ENCODE measurements at regions not wholly inside any gene's neighbourhood (a gene's known extent, or its start where the extent isn't known, plus 50 kb on each side); places are given as distances from the start of the nearest gene placed in this dataset.

DNA sequence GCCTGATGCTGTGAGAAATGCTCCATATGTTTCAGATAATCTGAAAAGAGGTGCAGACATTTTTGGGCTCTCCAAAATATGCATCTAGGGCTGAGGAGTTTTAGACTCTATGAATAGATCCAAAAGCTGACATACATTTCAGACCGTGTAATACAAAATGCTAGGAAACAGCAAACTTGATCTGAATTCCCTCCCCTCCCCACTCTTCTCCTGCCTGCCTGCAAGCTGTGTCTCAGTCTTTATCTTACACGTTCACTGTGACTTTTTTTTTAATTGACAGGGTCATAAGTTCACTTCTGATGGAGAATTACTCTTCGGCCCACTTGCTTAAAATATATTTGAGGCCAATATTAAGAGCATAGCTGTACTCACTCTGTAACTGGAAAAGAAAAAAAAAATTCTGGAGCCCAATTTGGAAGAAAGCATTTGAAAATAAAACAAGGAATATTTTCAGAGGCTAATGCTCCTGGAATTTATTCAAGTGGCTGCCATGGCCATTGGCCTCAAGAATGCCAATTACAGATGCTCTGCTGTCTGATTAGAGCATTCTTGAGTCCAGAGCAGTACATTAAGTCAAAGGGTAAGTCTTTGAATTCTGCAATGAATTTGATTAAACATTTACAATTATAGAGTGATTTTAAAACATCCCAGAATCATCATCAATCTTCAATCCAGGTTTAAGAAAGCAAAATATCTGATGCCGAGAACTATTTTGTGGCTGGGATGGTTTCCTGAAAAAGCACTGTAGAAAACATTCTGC, 146.2 kb upstream of the SEMA6D start:
- no peak overlapping the region for H3K4me3 Mint-ChIP-seq (ENCODE audit: low read depth, unreplicated experiment)
- CTCF ChIA-PET: no interaction called here
- intact Hi-C loops (cut with micrococcal nuclease; ENCODE audit: unreplicated experiment): no loop called here
- H3K27me3 Mint-ChIP-seq (ENCODE audit: unreplicated experiment): no peaks in the 10 kb centered on the region
- peaks cover 16% of the 10 kb centered on the region for H3K9me3 Mint-ChIP-seq (ENCODE audit: low read depth, unreplicated experiment)
- no peak overlapping the region for H3K27ac Mint-ChIP-seq (ENCODE audit: unreplicated experiment)
- DNase-seq: no peak
- BruUV-seq (replicated peaks): no TSS peak
- TF ChIP-seq, protein P1, sequence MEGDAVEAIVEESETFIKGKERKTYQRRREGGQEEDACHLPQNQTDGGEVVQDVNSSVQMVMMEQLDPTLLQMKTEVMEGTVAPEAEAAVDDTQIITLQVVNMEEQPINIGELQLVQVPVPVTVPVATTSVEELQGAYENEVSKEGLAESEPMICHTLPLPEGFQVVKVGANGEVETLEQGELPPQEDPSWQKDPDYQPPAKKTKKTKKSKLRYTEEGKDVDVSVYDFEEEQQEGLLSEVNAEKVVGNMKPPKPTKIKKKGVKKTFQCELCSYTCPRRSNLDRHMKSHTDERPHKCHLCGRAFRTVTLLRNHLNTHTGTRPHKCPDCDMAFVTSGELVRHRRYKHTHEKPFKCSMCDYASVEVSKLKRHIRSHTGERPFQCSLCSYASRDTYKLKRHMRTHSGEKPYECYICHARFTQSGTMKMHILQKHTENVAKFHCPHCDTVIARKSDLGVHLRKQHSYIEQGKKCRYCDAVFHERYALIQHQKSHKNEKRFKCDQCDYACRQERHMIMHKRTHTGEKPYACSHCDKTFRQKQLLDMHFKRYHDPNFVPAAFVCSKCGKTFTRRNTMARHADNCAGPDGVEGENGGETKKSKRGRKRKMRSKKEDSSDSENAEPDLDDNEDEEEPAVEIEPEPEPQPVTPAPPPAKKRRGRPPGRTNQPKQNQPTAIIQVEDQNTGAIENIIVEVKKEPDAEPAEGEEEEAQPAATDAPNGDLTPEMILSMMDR (IDR thresholded peaks at IDR 0.05; ENCODE audit: unreplicated experiment): no peak
- no peaks in the 10 kb centered on the region for H3K4me1 Mint-ChIP-seq (ENCODE audit: low read depth, unreplicated experiment)
- H3K36me3 Mint-ChIP-seq (ENCODE audit: insufficient read depth, unreplicated experiment): no peaks in the 10 kb centered on the region

DNA sequence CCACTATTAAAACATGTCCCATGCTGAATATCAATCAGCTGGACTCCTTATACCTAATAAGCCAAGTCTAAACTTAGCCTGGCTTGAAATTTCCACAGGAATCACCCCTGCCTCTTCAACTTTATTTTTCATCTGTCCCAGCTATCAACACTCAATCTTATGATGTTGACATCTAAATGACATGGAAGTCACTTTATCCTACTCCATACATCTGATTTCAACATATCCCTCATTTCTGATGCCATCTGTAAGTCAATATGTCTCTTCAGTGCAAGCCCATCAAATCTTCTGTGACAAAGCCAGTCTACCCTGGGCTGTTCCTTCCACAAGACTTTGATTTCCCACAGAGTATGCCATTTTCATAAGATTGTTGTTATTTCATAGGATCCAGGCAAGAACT, 143.6 kb upstream of the SEMA6D start:
- intact Hi-C loops (cut with micrococcal nuclease; ENCODE audit: unreplicated experiment): no loop called here
- no peaks in the 10 kb centered on the region for H3K36me3 Mint-ChIP-seq (ENCODE audit: insufficient read depth, unreplicated experiment)
- no peak overlapping the region for H3K4me3 Mint-ChIP-seq (ENCODE audit: low read depth, unreplicated experiment)
- TF ChIP-seq, protein P1 (IDR thresholded peaks at IDR 0.05; ENCODE audit: unreplicated experiment): no peak
- no TSS peak for BruUV-seq (replicated peaks)
- H3K4me1 Mint-ChIP-seq (ENCODE audit: low read depth, unreplicated experiment): no peaks in the 10 kb centered on the region
- CTCF ChIA-PET: no interaction called here
- peaks cover 7% of the 10 kb centered on the region for H3K9me3 Mint-ChIP-seq (ENCODE audit: low read depth, unreplicated experiment)
- H3K27ac Mint-ChIP-seq (ENCODE audit: unreplicated experiment): no peak overlapping the region
- no peak for DNase-seq
- no peaks in the 10 kb centered on the region for H3K27me3 Mint-ChIP-seq (ENCODE audit: unreplicated experiment)

DNA sequence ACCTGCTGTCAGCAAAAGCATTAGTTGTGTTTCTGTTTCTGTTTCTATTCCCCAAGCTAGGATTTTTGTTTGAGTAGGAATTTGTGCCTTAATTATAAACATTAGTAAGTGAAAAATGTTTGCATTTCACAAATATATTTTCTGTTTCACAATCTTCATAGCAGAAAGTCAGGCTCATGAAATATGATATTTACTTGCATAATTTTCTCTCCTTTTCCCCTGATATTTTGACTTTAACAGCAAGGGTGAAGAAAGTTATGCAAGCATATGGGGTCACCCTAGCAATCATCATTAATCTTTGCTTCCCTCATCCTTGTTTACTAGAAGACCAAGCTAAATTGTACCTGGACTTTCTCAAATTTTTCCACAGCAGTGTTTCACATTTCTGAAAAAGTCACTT, 140.3 kb upstream of the SEMA6D start:
- DNase-seq: no peak
- no peaks in the 10 kb centered on the region for H3K27me3 Mint-ChIP-seq (ENCODE audit: unreplicated experiment)
- H3K27ac Mint-ChIP-seq (ENCODE audit: unreplicated experiment): no peak overlapping the region
- H3K9me3 Mint-ChIP-seq (ENCODE audit: low read depth, unreplicated experiment): peaks cover 8% of the 10 kb centered on the region
- H3K36me3 Mint-ChIP-seq (ENCODE audit: insufficient read depth, unreplicated experiment): no peaks in the 10 kb centered on the region
- intact Hi-C loops (cut with micrococcal nuclease; ENCODE audit: unreplicated experiment): no loop called here
- no peak overlapping the region for H3K4me3 Mint-ChIP-seq (ENCODE audit: low read depth, unreplicated experiment)
- CTCF ChIA-PET: no interaction called here
- TF ChIP-seq, protein P1 (IDR thresholded peaks at IDR 0.05; ENCODE audit: unreplicated experiment): no peak
- no TSS peak for BruUV-seq (replicated peaks)
- H3K4me1 Mint-ChIP-seq (ENCODE audit: low read depth, unreplicated experiment): no peaks in the 10 kb centered on the region

DNA sequence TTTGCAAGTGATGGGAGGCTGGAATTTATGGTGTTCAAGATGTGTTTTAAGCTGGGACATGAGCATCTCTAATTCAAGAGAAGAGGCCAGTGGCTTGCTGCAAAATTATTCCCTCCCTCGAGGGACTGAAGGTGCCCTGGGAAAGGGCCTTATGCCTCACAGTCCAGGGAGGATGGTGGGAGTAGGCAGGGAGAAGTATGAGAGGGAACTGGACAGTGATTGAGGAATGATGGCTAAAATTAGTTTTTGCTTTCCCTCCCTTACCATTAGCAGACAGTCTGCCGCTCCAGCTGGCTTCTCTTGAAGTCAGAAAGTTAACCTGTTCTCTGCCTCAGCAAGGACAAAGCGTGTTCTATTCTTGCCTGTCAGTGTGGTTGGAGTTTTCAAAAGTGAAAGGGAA, 139.8 kb upstream of the SEMA6D start:
- H3K4me1 Mint-ChIP-seq (ENCODE audit: low read depth, unreplicated experiment): no peaks in the 10 kb centered on the region
- H3K27ac Mint-ChIP-seq (ENCODE audit: unreplicated experiment): no peak overlapping the region
- TF ChIP-seq, protein P1 (IDR thresholded peaks at IDR 0.05; ENCODE audit: unreplicated experiment): no peak
- H3K4me3 Mint-ChIP-seq (ENCODE audit: low read depth, unreplicated experiment): no peak overlapping the region
- intact Hi-C loops (cut with micrococcal nuclease; ENCODE audit: unreplicated experiment): no loop called here
- CTCF ChIA-PET: no interaction called here
- peaks cover 8% of the 10 kb centered on the region for H3K9me3 Mint-ChIP-seq (ENCODE audit: low read depth, unreplicated experiment)
- no peaks in the 10 kb centered on the region for H3K36me3 Mint-ChIP-seq (ENCODE audit: insufficient read depth, unreplicated experiment)
- H3K27me3 Mint-ChIP-seq (ENCODE audit: unreplicated experiment): no peaks in the 10 kb centered on the region
- BruUV-seq (replicated peaks): no TSS peak
- no peak for DNase-seq
